HG03469 (cell line): ENCODE measurements at regions not wholly inside any gene's neighbourhood (a gene's known extent, or its start where the extent isn't known, plus 50 kb on each side); places are given as distances from the start of the nearest gene placed in this dataset.

Experiments
- ATAC-seq: cut with Tn5 transposase; IDR thresholded peaks from one replicate; pipeline ENCODE4 v1.9.1; 2021; ENCODE audit warnings: mild to moderate bottlenecking, moderate library complexity, moderate number of reproducible peaks; ENCODE audit not compliant: unreplicated experiment

GRCh38 chr2:164439885-164440284, 181.4 kb downstream of the GRB14 start:
- ATAC-seq, result no peak

DNA sequence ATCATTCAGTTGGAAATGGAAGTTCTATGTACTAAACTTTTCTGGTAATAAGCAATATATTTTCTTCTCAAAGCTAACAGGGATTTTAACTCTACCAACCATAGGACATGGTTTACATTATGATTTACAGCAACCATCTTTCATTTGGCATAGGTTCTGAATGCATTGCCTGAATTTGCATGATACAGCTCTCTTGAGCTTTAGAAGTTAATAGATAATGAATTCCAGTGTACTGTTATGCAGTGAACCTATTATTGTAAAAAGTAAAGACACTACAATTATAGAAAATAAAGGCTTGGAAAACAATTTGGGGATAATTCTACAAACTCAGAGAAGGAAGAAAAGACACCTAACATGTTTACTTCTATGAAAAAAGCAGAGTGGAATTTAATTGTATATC, 182.0 kb downstream of the GRB14 start:
- no peak for ATAC-seq

DNA sequence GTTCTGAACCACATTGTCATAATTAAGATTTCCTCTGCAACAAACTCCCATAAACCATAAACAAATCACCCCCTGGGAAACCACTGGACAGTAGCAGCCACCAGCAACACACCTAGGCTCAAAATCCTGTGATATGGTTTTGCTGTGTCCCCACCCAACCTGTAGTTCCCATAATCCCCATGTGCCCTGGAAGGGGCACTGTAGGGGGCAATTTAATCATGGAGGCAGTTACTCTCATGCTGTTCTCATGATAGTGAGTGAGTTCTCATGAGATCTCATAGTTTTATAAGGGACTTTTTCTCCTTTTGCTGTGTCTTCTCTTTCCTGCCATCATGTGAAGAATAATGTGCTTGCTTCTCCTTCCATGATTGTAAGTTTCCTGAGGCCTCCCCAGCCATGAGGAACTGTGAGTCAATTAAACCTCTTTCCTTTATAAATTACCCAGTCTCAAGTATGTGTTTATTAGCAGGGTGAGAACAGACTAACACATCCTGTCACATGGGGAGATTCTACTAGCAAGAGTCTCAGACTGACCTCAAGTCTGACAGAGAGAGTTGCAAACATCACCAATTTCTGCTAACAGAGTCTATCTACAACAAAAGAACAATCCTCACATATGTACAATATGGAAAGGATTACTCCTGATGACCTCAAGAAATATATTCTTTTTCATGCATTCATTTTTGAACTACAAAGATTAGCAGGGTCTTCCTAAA, 182.6 kb downstream of the GRB14 start:
- no peak for ATAC-seq

DNA sequence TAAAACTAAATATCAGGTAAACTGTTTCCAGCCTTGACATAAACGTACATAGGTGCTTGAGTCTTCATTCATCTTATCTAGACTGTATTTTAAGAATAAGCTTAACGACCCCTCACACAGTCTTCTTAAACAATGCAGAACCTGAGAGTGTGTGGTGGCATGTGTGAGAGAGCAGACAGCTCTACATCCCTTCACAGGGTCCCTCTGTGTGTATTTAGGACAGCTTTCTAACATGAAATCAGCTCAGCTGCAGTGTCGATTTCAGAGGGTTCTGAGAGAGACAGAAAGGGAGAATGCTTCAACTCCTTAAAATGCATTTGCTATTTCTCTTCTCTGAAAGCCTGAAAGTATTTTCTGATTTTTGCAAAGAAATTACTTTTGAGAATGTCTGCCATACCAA, 185.2 kb downstream of the GRB14 start:
- ATAC-seq, result no peak

- ATAC-seq, result no peak
Observed at GRCh38 chr2:164430166-164430783, 191.0 kb downstream of the GRB14 start.

- ATAC-seq, result no peak
Observed at GRCh38 chr2:164429354-164429753, 191.9 kb downstream of the GRB14 start.

DNA sequence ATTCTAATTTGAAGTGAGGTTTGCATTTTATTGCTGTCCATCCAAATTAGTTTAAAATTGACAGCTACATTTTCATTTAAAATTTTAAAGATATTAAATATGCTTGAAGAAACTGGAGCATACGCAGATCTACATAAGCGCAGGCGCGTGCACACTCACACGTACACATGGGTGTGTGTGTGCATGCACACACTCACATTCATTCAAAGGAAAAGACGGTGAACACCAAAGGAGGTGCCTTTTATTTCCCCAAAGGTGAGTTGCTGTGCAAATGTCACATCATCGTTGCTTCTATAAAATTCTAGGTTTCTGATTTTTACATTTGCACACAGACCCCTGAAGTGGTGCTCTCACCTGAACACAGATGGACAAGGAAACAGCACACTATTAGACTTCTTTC, 194.2 kb downstream of the GRB14 start:
- no peak for ATAC-seq

GRCh38 chr2:164420787-164421186, 200.5 kb downstream of the GRB14 start:
- no peak for ATAC-seq

DNA sequence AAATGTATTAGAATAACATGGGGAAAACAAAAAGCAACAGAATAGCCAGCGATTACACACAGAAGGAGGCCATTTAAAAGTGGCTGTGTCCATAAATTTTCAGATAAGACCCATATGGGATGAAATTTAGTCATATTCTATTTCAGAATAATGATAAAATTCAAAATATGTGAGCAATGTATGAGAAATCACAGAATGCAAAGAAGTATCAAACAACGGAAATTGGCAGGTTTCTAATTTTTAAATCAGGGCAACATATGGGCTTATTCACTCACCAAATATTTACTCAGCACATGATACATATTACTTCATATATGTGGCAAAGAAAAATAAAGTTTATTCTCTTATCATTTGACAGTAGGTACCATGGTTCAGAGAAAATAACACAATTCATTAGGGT, 208.5 kb downstream of the GRB14 start:
- ATAC-seq, result no peak

DNA sequence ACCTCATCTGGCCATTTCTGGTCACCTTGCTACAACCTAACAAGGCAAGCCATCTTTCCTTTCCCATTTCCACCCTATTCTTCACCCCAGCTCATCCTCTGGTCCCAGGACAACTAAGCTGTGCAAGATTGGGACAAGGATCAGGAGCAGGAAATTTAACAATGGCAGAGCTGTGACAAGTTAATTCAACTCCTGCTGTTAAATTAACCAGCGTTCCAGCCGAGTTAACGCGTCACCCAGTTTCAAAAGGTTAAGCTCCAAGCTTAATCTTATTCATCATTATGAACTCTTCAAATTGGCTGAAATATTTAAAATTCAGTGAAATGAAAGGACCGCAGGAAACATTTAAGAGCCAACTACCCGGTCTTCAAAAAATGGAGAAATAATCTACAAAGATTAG, 231.9 kb downstream of the GRB14 start:
- ATAC-seq, result no peak

DNA sequence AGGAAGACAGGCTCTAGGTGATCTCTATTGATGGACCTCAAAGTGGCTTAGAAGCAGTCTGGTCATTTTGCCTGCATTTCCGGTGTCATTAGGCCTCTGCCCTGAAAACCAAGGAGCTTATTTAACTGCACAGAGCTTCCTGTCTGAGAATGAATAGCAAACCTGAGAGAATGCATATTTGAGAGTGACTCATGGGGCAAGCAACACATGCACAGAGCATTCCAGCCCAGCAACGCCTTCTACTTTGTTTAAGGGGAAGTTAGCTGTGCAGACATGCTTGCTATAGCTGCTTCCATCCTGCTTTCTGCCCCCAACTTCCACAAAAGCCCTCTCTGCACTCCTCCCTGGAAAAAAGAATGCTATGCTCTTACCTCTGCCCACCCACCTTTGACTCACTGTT, 232.8 kb downstream of the GRB14 start:
- peak; percentile 83 for ATAC-seq

DNA sequence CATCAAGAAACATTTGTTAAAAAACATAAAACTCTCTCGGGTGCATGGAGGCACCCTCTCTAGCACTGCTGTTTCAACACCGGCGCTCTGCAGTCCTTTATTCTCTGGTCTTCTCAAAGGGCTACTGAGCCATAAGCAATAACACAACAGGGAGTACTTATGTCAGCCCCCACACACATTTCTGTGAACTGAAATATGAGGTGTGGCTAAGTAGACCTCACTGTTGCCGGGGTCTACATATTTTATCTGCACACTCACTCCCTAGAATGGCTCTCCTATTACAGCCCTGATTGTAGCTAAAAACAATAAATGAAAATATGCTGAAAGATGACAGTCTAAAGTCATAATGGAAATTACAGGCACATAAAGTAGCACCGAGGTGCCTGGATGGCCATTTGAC, 235.1 kb downstream of the GRB14 start:
- no peak for ATAC-seq

- no peak for ATAC-seq
Observed at GRCh38 chr2:164384434-164384833, 236.8 kb downstream of the GRB14 start.

GRCh38 chr2:164371916-164372315, 249.4 kb downstream of the GRB14 start:
- no peak for ATAC-seq

DNA sequence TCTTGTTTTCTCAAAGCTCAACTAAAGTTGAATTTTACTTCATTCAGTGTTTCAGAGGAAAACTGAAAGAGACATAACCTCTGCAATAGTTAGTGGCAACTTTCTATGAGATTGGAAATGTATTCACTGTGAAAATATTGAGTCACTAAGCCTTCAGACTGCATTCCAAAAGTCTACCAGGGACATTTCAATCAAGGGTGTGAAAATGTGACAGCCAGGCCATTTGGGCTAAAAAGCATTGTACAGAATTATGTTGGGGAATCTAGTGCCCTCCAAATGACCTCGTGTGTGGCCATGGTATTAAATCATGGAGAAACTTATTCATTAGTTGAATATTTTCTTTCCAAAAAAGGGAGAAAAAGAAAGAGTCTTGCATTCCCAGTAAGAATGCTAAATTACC, 251.9 kb downstream of the GRB14 start:
- no peak for ATAC-seq

- ATAC-seq, result no peak
Observed at GRCh38 chr2:164368896-164369295, 252.4 kb downstream of the GRB14 start.

DNA sequence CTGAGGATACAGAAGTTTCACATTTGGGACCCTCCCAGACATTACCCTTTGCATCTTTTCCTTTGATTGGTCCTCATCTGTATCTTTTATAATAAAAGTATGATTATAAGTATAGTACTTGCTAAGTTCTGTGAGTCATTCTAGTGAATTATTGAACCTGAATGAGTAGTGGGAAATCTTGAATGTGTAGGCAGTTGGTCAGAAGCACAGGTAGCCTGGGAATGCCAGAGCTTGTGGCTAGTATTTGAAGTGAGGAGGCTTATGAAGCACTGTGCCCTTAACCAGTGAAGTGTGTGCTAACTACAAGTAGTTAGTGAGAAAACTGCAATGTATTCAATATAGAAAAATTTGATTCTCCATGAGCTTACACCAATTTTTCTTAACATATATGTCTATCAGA, 257.6 kb downstream of the GRB14 start:
- no peak for ATAC-seq

DNA sequence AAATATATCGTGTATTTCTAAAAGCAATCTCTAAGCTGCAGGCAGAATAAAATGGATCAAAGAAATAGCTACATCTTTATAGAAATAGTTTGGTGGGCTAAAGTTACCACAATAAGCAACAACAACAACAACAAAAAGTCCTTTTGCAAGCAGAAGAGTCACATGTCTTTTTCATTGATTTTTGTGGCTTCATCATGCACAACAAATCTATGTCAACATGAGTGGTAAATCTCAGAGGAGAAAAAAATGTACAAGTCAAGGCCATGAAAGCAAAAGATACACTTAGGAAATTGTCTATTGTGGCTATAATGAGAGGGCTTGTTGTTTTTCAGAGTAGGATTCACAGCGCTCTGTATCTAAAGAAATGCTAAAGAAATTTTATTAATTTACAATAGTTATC, 269.7 kb downstream of the GRB14 start:
- ATAC-seq, result no peak

- no peak for ATAC-seq
Observed at GRCh38 chr2:164335947-164336346, 285.3 kb downstream of the GRB14 start.

- ATAC-seq, result no peak
Observed at GRCh38 chr2:164335128-164335527, 286.2 kb downstream of the GRB14 start.

DNA sequence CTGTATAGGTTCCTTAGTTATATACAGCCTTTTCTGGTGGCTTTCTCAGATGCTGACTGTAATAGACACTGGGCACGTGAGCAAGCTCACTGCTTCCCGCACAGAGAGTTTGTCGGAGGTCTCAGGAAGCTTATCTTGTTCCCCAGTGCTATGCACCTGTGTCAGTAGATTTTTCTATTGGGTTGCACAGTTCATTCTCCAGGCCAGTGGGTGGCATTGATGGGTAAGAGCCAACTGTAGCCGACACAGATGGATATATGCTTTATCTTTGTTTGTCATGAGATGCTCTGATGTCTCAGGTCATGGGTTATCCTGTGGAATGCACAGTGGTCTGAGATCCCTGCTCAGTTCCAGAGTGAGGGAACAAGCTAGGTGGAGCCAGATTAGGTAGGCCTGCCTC, 293.0 kb downstream of the GRB14 start:
- no peak for ATAC-seq

DNA sequence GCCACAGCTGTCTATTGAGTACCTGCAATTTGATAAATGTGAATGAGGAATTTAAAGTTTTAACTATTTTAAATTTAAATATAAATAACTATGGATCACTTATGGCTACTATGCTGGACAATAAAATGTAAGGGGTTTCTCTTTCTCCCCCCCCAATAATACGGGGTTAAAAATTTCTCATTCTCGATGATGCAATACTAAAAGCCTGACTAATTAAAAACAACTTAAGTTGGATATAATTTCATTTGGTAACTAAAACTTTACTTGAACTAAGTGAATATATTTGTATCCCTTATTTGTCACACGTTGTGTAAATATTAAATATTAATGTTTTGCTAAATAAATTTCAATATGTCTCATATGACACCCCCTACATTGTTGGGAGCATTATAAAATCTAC, 297.3 kb downstream of the GRB14 start:
- no peak for ATAC-seq

DNA sequence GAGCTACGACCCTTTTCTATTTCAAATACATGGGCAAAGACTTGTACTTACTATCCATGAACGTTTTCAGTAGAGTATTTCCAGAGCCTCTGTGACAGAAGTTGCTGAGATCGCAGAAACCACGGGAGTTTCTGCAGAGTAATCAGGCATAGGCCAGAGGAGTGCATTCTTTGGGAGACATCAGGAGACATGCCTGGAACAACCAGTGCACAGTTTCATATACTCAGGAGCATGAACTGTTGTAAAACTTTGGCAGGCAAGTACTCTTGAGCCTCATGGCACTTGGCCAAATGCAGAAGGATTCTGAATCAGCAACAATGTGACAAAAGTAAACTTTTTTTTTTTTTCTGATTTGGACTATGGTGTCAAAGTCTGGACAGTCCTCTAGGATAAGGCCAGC, 307.1 kb downstream of the GRB14 start:
- ATAC-seq, result no peak
